Activated CD8-positive, alpha-beta memory T cell treated with anti-CD3 and anti-CD28 coated beads for 1 hour (primary cell): ENCODE measurements at regions not wholly inside any gene's neighbourhood (a gene's known extent, or its start where the extent isn't known, plus 50 kb on each side); places are given as distances from the start of the nearest gene placed in this dataset.

ENCODE experiments used
- DNase-seq, 2 donors: peaks; one replicate each; pipeline ENCODE4 v3.0.0-alpha.2; 2020; ENCODE audit warnings: low read depth in 1 of 2; ENCODE audit errors: extremely low read depth in 1 of 2

DNA sequence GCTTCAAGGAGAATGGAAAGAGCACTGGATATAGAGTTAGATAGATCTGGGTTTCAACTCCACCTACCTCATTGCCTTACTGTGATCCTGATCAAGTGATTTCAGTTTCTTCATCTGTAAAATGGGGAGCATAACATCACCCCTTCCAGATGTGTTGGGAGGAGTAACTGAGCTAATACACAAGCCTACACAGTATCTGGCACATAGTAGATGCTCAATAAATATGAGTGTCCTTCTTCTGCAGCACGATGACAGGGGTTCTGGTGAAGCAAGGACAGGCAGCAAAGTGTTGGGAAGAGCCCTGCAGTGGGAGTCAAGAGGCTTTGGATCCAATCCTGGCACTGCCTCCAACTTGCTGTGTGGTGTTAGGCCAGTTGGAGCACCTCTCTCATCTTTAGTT is 270.0 kb downstream of the UACA start:
- no peak for DNase-seq

DNA sequence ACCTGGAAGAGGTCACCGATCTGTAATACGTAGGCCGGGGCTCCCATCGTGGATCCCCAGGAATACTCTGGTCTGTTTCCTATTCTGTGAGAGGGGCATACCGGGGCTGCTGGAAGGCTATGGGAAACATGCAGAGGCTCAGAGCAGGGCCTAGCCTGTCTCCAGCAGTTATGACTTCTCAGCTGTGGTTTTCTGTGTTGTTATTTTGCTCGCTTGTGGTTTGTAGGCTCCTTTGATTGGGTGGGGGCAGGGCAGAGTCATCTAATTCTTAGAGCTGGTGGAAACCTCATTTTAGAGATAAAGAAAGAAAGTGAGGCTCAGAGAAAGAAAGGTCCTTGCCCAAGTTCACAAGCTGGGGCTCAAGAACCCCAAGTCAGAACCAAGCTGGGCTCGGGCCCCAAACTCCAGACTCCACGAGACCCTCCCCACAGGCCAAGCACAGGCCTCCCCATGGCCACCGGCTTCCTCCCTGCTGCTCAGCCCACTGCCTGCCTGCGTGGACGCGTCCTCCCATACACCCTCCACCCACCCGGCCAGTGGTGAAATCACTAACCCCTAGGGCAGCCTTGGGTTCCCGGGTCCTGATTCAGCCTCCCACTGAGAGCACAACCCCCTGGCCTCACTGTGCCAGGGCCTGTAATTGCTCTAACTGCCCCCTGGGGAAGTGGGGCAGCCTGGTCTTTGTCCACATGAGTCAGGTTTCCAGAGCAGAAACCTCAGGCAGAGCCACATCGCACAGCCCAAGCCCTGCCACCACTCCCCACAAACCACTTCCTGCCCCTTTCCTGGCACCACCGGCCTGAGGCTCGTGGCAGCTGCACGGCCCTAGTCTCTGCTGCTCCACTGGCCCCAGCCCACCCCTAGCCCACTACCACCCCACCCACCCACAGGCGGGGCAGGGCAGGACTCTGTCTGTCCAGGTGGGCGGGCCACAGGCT is 270.8 kb downstream of the UACA start:
- DNase-seq: peak; percentile 46 to 58

DNA sequence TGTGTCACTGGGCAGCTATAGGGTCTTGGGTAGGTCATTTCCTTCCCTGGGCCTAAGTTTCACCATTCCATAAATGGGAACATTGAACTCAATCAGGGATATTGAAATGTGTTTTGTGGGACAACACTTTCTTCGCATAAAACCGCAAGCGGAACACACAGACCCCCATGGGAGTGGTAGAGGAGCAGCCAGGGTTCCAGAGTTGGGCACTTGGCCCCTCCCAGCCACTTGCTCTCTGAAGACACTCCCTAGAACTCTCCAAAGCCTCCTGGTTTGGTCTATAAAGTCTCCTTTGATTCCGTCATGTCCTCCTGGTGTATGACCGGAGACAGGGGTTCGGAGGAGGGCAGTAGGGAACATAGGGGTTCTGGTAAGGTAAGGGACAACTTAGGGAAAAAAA is 271.7 kb downstream of the UACA start:
- DNase-seq: no peak

DNA sequence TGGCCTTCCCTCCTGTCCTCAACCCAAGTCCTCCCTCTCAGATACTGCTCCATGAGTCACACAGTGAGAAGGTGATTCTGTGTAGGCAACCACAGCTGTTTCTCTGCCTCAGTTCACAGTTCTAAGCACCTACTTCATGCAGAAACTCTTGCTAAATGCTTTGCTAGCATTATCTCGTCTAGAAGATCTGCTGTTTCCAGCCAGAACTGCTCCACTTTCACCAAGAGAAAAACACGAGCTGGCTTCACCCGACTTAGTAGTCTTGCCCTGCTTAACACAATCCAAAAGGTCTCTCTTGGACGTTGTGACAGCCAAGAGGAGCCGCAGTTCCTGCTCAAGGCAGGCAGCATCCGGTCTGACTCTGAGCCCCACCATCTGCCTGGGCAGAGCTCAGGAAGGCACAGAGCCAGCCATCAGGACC is 272.1 kb downstream of the UACA start:
- DNase-seq: no peak

DNA sequence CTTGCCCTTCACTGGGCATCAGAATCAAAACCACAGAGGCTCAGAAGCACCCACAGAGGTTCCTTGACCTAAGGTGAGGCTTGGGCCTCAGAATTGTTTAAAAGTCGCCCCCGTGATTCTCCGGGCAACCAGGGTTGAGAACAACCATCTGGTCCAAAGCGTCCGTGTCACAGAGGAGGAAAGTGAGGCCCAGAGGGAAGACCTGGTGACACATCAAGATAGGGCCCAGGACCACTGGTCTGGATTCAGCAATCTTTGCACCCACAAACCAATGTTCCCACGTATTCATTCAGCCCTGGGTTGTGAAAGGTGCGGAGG is 272.6 kb downstream of the UACA start:
- DNase-seq: no peak

DNA sequence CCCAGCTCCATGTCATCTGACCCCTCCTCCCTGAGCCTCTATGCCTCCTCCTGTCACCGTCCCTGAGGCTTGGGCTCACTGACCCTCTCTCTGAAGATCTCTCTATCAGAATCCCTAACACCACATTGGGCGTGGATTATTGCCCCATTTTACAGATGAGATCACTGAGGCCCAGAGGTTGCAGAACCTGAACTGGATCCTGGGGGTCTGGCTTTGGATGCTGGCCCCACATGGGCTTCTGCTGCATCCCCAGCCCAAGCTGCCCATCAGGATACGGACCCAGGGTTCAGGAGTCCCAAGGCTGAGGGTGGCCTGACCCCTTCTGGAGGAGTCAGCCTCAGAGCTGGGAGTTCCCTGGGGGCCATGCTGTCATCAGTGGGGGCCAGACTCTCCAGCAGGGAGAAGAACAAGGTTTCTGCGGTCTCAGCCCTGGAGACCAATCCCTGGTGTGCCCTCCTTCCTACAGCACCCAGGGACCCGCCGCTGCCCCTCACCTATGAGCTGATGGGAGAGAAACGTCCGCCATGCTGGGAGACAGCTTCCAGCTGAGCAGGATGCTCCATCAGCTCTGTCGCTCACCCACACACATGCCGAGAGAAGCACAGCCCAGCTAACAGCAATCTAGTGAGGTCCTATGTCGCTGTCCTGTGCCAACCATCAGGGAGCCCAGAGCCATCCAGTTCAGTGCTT is 273.1 kb downstream of the UACA start:
- DNase-seq: no peak

DNA sequence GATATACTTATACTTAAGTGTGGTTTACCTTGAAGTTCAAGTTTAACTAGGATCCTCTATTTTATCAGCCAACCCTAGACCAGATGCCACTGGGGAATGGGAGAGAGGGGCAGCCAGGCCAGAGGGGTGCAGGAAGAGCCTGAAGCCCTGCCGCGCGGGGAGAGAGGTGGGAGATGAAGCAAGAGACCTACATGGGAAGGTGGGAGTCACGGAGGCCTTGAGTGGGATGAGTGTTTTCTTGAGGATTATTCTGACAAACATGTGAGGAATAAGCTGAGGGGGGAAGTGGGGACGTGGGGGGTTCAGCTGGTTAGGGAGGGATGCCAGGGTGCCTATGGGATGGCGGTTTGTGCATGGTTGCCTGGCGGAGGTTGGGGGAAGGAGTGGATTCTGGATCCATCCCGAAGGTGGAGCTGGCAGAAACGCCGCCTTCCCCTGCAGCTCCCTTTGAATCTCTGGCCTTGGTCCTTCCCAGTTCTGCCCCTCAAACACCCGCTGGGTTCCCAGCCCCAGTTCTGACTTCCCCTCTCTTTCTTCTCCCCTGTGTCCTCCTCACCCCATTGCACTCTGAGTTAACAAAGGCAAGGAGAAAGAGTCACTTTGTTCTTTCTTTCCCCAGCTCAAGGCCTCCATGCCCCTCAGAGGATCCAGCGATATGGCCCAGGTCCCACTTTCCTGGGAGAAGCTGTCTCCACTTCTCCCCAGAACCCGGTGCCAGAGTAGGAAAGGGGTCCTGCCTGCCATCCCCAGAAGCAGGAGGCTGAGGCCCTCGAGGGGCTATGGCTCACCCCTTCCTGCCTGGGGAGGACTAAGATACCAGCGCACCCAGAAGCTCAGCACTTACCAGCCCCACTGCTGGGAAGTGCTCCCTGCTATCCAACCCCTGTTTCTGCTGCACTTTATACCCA is 274.2 kb downstream of the UACA start:
- DNase-seq: no peak

DNA sequence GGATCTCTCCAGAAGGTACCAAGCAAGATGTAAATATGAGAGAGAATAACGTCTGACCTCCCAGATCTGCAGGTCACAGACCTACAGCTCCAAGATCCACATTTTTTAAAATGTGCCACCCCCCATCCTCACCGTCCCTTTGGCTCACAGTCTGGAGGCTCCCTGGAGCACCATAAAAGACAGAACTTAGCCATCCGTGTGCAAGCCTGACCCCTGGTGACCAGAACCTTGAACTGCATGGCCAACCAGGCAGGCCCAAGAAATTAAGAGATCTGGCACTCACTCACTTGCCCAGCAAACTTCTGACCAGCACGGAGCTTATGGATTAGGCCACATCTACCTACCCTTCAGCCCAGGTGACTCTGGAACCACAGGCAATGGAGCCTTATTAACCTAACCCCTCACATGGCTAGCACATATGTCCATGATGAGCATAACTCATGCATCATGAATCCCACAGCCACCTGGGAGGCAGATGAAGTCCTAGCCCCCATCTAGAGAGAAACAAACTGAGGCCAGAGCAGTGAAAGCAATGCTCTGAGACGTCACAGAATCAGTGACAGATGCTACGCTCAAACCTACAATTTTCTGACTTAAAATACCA is 275.3 kb downstream of the UACA start:
- peak; percentile 34 to 56 for DNase-seq

DNA sequence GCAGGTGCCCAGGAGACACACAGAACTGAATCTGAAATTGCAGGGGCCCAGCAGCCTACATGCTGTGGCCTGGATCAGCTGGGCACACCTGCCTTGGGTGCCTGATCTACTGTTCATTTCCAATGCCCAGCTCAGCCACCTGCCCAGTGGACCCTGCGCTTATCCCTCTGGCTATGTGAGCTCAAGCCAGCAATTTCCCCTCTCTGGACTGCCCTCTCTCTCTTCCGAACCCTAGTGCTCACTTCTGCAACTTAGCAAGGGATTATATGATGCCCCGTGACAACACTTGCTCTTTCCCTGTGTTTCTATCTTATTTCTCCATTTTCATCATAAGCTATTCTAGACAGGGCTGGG is 276.0 kb downstream of the UACA start:
- DNase-seq: no peak

DNA sequence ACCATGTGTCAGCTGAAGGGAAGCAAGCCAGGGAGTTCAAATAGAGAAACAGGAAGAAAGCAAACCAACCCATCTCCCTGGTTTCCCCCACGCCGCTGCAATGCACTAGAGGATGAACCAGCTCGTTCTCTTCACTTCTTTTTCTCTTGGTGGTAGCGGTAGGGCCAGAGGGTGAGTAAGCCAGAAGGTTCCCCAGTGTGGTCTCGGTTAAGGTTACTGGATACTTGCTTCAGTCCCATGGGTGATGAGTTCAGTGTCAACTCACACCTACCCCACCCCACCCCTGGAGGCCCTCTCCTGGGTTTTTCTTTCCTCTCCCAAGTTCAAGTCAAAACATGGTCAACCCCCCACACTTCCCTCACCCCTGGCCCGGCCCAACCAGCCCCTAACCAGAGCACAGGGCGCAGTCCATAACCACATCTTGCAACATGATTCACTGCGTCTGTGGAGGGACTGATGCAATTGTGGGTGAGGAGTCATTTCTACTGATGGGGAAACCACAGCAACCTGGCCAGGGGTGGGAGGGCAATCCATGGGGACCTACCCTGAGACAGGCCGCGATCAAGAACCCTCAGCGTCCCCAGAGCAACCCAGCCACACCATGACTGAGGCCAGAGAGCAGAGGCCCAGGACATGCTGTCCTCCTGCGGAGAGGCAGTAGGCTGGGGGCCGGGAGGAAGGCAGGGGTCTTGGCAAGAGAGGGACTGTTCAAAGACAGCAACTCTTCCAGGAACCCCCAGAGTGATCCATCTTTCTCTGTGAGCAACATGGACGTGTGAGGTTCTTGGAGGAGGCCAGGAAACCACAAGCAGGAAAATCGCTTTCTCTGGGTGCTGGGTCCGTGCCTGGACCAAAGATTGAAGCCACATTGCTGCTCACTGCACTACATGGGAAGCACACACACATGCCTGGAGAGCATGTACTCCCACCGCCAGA is 276.6 kb downstream of the UACA start:
- peak; percentile 30 to 32 for DNase-seq

DNA sequence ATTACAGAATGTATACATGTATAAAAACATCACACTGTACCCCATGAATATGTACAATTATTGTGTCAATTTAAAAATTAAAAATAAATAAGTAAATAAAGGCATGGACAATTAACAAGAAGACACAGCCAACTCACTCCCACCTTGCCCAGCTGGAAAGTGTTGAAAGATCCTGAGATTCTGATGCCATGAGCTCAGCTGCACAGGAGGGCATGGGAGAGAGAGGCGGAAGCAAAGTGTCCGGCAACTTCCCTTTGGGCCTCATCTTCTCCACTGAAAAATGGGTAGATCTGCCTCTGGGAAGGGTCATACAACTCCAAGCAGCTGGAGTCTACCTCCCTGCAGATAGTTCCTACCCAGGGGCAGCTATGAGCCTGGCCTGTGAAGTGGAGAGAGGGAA is 277.3 kb downstream of the UACA start:
- no peak for DNase-seq

DNA sequence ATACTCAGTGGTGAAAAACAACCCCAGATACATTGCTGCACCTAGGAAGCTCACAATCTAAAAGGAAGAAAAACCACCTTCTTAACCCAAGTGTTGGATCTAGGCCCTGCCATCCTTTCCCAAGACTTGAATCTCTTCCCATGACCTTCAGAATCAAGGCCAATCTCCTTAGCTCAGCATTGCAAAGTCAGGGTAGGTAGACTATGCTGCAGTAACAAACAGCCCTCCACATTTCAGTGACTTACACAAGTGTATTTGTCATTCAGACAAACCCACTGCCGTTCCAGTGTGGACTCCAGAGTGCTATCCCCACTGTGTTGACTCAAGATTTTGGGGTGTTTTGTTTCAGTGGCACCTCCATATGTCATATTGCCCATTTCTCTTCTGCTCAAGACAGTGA is 278.4 kb downstream of the UACA start:
- no peak for DNase-seq

DNA sequence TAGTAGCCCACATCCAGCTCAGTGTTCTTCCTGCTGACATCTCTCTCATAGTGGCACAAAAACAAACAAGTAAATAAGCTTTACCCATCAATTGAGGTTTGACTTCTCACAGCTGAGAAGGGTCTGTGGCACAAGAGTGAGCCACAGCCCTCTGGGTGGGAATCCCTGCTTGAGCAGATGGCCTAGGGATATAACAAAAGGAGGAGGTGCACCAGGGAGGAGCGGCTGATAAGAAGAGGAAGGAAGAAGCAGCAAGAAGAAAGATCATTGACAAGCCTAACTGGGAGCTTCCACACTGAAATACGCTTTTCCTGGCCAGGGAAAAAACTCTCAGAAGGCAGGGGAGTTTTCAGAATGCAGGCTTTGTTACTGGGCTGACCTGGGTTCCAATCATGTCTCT is 279.8 kb downstream of the UACA start:
- DNase-seq: no peak

DNA sequence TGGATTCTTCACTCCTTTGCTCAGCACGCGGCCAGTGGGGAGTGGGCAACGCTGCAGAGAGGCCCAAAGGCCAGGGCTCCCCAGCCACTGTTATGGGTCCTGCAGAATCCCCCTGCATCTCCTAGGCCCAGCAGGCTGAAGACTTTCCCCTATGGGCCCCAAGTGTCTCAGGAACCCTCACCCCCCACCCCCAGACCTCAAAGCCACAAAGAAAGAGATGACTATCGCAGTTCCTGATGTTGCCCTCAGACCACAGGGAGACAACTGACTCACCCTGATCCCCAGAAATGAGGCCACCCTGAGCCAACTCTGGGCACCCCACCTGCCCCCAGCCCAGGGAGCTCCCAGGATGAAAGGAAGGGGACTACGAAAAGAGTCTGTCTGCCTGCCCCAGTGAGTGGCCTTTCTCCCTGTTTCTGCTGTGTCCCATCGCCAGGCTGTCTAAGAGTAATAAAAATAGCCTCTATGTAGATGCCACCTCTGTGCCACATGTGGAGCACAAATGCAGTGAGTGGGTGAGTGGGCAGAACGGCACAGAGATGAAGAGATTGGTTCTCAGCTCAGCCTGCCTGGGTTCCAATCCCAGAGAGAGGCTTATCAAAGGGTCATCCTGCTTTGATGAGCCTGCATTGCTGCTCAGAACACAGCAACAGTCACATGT is 283.0 kb downstream of the UACA start:
- peak in 1 of 2 donors; percentile 22 for DNase-seq

DNA sequence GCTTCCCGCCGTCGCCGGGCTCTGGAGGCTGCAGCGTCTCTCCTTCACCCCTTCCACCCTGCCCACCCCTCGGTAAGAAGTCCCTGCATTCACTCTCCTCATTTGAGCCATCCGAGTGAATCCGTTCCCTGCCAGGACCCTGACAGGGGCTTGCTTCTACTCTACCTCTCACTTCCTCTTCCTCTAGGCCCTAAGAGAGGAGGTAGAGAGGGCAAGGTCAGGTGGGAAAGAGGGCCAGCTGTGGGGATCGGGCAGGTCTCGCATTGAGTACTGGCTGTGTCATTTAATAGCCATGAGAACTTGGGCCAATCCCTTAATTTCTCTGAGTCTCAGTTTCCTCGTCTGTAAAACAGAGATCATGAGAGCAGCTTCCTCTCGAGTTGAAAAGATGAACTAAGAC is 283.6 kb downstream of the UACA start:
- no peak for DNase-seq

DNA sequence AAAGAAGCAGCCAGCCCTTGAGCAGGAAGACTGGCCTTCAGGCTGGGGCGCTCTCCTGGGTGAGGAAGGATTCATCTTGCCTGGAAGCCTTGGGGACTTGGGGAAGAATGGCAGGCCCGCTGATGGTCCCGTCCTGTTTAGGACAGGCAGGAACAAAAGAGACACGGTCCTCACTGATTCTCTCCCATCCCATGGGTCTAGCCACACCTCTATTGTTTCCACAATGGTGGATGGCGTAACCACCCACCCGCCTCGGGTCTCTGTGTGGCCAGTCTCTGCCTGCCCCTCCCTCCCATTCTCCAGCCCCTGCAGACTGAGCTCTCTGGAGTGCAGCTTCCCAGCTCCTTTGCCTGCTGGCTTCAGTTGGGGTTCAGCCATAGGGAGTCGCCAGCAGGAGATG is 284.3 kb downstream of the UACA start:
- no peak for DNase-seq

DNA sequence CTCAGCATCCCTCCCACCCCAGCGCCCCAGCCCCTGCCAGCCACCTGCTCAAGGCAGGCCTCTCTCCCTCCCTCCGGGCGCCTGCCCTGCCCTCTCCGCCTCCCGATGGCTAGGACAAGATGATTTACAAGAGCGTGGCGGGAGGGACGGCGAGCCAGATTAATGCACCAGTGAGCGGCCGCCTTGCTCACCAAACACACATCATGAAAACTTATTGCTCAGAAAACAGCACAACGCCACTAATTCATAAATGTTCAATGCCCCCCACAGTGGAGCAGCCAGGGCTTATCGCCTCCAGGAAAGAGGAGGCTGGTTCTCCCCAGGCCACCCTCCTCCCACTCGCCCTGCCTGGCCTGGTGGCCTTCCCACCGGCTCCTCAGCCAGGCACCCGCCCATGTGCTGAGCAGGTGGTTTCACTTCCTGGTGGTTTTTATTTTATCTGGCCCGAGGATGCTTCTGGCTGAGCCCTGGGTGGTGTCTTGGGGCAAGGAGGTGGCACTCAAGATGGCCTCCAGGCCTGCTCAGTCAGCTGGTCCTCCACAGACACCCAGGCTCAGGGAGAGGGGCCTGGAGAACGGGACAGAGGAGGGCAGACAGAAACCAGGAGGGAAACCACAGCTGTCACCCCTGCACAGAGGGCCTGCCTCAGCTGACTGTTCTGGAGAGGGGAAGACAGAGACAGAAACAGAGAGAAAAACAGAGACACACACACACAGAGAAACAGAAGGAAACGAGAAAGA is 284.9 kb downstream of the UACA start:
- no peak for DNase-seq

DNA sequence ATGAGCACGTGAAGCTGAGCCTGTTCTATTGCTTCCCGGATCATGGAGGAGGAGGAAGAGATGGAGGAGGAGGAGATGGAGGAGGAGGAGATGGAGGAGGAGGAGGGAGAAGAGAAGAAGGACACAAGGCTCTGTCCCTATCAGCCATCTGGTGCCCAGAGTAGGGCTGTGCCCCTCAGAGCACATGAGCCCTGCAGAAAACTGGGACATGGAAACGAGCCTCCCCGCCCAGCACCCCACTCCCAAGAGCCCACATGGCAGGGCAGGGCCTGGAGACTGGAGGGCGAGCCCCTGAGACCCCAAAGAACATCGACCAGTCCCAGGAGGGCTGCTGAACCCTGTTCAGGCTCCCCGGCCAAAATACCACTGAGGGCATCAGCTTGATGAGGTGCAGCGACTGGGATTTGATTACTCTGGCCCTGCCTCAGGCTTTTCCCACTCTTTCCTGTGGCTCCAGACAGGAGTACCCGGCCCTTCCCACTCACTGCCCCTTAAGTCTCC is 285.6 kb downstream of the UACA start:
- no peak for DNase-seq

DNA sequence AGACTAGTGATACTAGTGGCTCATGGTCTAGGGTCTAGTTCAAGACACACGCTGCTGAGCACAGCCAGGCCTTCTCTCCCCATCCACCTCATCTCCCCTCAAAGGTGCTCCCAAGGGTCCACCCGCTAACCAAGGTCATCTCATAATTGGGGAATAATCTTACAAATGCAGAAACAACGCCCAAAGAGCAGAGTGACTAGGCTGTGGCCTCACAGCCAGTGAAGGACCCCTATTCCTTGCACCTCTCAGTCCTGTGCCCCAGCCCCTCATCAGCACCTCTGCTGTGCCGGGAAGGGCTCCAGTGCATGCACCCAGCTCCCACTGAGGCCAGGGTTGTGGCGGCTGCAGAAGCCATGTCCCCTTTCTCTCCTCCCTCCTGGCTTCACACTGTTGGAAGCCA is 286.9 kb downstream of the UACA start:
- DNase-seq: no peak
